Endodermal cell (in vitro differentiated cells): ENCODE measurements at regions not wholly inside any gene's neighbourhood (a gene's known extent, or its start where the extent isn't known, plus 50 kb on each side); places are given as distances from the start of the nearest gene placed in this dataset.

Source experiments
- DNase-seq: peaks from one replicate; pipeline ENCODE4 v3.0.0-alpha.2; 2017
- H3K27ac ChIP-seq: 2 replicates; pipeline ENCODE4 v1.5.1; 2013; ENCODE audit warnings: mild to moderate bottlenecking, low read depth, low read length, moderate library complexity
- H3K27me3 ChIP-seq: 2 replicates; pipeline ENCODE4 v1.6.1; 2013; ENCODE audit warnings: mild to moderate bottlenecking, low read length, moderate library complexity; ENCODE audit not compliant: insufficient read depth, control insufficient read depth, poor library complexity, severe bottlenecking
- H3K36me3 ChIP-seq: 2 replicates; pipeline ENCODE4 v1.7.0; 2013; ENCODE audit warnings: mild to moderate bottlenecking, low read length, moderate library complexity; ENCODE audit not compliant: control insufficient read depth, insufficient read depth
- H3K4me1 ChIP-seq: one replicate; pipeline ENCODE4 v1.7.0; 2013; ENCODE audit warnings: low read length; ENCODE audit not compliant: control insufficient read depth, insufficient read depth
- H3K4me3 ChIP-seq: 2 replicates; pipeline ENCODE4 v1.5.1; 2013; ENCODE audit warnings: mild to moderate bottlenecking, low read length, moderate library complexity
- H3K9ac ChIP-seq: 2 replicates; pipeline ENCODE4 v1.6.1; 2013; ENCODE audit warnings: mild to moderate bottlenecking, low read length, moderate library complexity; ENCODE audit not compliant: poor library complexity, severe bottlenecking; ENCODE audit errors: extremely low read depth
- H3K9me3 ChIP-seq: 2 replicates; pipeline ENCODE4 v1.6.1; 2013; ENCODE audit warnings: mild to moderate bottlenecking, low read length, moderate library complexity; ENCODE audit not compliant: control insufficient read depth
- H3K27ac Mint-ChIP-seq: 2 replicates; pipeline ENCODE4 v1.8.0; 2020; ENCODE audit warnings: mixed read lengths
- H3K27me3 Mint-ChIP-seq: 2 replicates; pipeline ENCODE4 v1.8.0; 2021; ENCODE audit warnings: mild to moderate bottlenecking, mixed read lengths; ENCODE audit not compliant: insufficient read depth
- H3K36me3 Mint-ChIP-seq: 2 replicates; pipeline ENCODE4 v1.8.0; 2020; ENCODE audit warnings: low read depth, mixed read lengths
- H3K4me1 Mint-ChIP-seq: 2 replicates; pipeline ENCODE4 v1.8.0; 2020; ENCODE audit warnings: mixed read lengths
- H3K4me3 Mint-ChIP-seq: 2 replicates; pipeline ENCODE4 v1.8.0; 2020; ENCODE audit warnings: mild to moderate bottlenecking, moderate library complexity, mixed read lengths
- H3K9me3 Mint-ChIP-seq: 2 replicates; pipeline ENCODE4 v1.8.0; 2020; ENCODE audit warnings: mild to moderate bottlenecking, mixed read lengths
- CTCF ChIP-seq: fragments of 200-600 bp; sonication (generic); conservative IDR thresholded peaks from 2 replicates; pipeline ENCODE4 v1.5.0; 2021; ENCODE audit warnings: antibody characterized with exemption, mild to moderate bottlenecking
- WGBS, 2 experiments: methylation state at CpG; one replicate each; pipeline versions ENCODE4 v1.1.5 to v1.1.7; 2013; ENCODE audit warnings: missing lambda C conversion rate in 2 of 2, mixed read lengths in 1 of 2; ENCODE audit not compliant: insufficient coverage in 1 of 2, insufficient read length in 1 of 2; 5-methylcytosine and 5-hydroxymethylcytosine counted together

- no peak for TF ChIP-seq CTCF
- peaks cover 9% of the 10 kb centered on the region for H3K27me3 Mint-ChIP-seq
- 86% methylated on average over 1 of the region's 1 CpG; no CpG with 5 or more reads in 1 of the 2 experiments for WGBS, 2 experiments
- no peak overlapping the region for H3K27ac ChIP-seq
- peaks cover 3% of the 10 kb centered on the region for H3K27me3 ChIP-seq
- no peak overlapping the region for H3K9ac ChIP-seq
- no peak for DNase-seq
- no peaks in the 10 kb centered on the region for H3K4me1 Mint-ChIP-seq
- H3K27ac Mint-ChIP-seq, result no peak overlapping the region
- H3K36me3 Mint-ChIP-seq, result no peaks in the 10 kb centered on the region
- H3K4me3 ChIP-seq, result no peak overlapping the region
- H3K4me1 ChIP-seq, result no peaks in the 10 kb centered on the region
- H3K9me3 ChIP-seq, result no peaks in the 10 kb centered on the region
- H3K9me3 Mint-ChIP-seq, result no peaks in the 10 kb centered on the region
- no peak overlapping the region for H3K4me3 Mint-ChIP-seq
- H3K36me3 ChIP-seq, result no peaks in the 10 kb centered on the region
Observed at GRCh38 chr13:78410847-78411246, 192.5 kb downstream of the POU4F1 start.

- no peaks in the 10 kb centered on the region for H3K27me3 ChIP-seq
- H3K4me3 Mint-ChIP-seq, result no peak overlapping the region
- H3K9me3 Mint-ChIP-seq, result no peaks in the 10 kb centered on the region
- no peaks in the 10 kb centered on the region for H3K36me3 ChIP-seq
- peaks cover 5% of the 10 kb centered on the region for H3K27me3 Mint-ChIP-seq
- H3K27ac ChIP-seq, result no peak overlapping the region
- H3K9me3 ChIP-seq, result no peaks in the 10 kb centered on the region
- no peak for TF ChIP-seq CTCF
- no peak overlapping the region for H3K9ac ChIP-seq
- no peaks in the 10 kb centered on the region for H3K4me1 ChIP-seq
- DNase-seq, result no peak
- H3K4me1 Mint-ChIP-seq, result no peaks in the 10 kb centered on the region
- 50 to 78% methylated on average over 2 of the region's 2 CpGs for WGBS, 2 experiments
- H3K36me3 Mint-ChIP-seq, result no peaks in the 10 kb centered on the region
- H3K27ac Mint-ChIP-seq, result no peak overlapping the region
- no peak overlapping the region for H3K4me3 ChIP-seq
Observed at GRCh38 chr13:78410164-78410563, 193.2 kb downstream of the POU4F1 start.

- Mint-ChIP-seq H3K27me3 (peaks cover 2% of the 10 kb centered on the region), H3K36me3 (no peaks in the 10 kb centered on the region), H3K4me1 (no peaks in the 10 kb centered on the region), H3K9me3 (no peaks in the 10 kb centered on the region), H3K4me3 (no peak overlapping the region), H3K27ac (no peak overlapping the region)
- Histone ChIP-seq H3K9me3 (no peaks in the 10 kb centered on the region), H3K9ac (no peak overlapping the region), H3K27me3 (no peaks in the 10 kb centered on the region), H3K4me1 (no peaks in the 10 kb centered on the region), H3K4me3 (no peak overlapping the region), H3K36me3 (no peaks in the 10 kb centered on the region), H3K27ac (no peak overlapping the region)
- 40 to 66% methylated on average over 1 to 2 of the region's 2 CpGs for WGBS, 2 experiments
- TF ChIP-seq CTCF, result peak; percentile 48
- DNase-seq, result no peak
Observed at GRCh38 chr13:78409172-78409571, 194.2 kb downstream of the POU4F1 start.
